Dendritic cell treated with granulocyte-macrophage colony-stimulating factor and Interleukin-4, amounts not matched to agents 40 ng/mL and 50 ng/mL, for 4 days (primary cell): ENCODE measurements at regions not wholly inside any gene's neighbourhood (a gene's known extent, or its start where the extent isn't known, plus 50 kb on each side); places are given as distances from the start of the nearest gene placed in this dataset.

Experiments used
- H3K27ac Mint-ChIP-seq: one replicate; pipeline ENCODE4 v1.8.0; 2022; ENCODE audit warnings: mild to moderate bottlenecking, mixed read lengths
- H3K27me3 Mint-ChIP-seq: one replicate; pipeline ENCODE4 v1.8.0; 2022; ENCODE audit warnings: mild to moderate bottlenecking, mixed read lengths
- H3K36me3 Mint-ChIP-seq: one replicate; pipeline ENCODE4 v1.8.0; 2022; ENCODE audit warnings: low read depth, mixed read lengths
- H3K4me1 Mint-ChIP-seq: one replicate; pipeline ENCODE4 v1.8.0; 2022; ENCODE audit warnings: low read depth, mixed read lengths
- H3K4me3 Mint-ChIP-seq: one replicate; pipeline ENCODE4 v1.8.0; 2022; ENCODE audit warnings: mild to moderate bottlenecking, moderate library complexity, mixed read lengths
- H3K9me3 Mint-ChIP-seq: one replicate; pipeline ENCODE4 v1.8.0; 2022; ENCODE audit warnings: mixed read lengths
- intact Hi-C: fragments of 100-400 bp; cut with micrococcal nuclease; formaldehyde crosslinking; loops from one replicate; pipeline ENCODE4 v1.15.0; 2022

GRCh38 chrX:15960237-15960636 is 105.6 kb upstream of the AP1S2 start:
- Mint-ChIP-seq H3K36me3 (no peaks in the 10 kb centered on the region), H3K4me1 (peaks cover 5% of the 10 kb centered on the region), H3K9me3 (no peaks in the 10 kb centered on the region), H3K27me3 (no peaks in the 10 kb centered on the region), H3K4me3 (no peak overlapping the region), H3K27ac (no peak overlapping the region)
- intact Hi-C loops: no loop called here

- H3K4me1 Mint-ChIP-seq: peaks cover 7% of the 10 kb centered on the region
- H3K36me3 Mint-ChIP-seq: no peaks in the 10 kb centered on the region
- peak overlapping the region; percentile 21 for H3K27ac Mint-ChIP-seq
- no peaks in the 10 kb centered on the region for H3K9me3 Mint-ChIP-seq
- H3K27me3 Mint-ChIP-seq: no peaks in the 10 kb centered on the region
- intact Hi-C loops: no loop called here
- no peak overlapping the region for H3K4me3 Mint-ChIP-seq
These were observed 102.1 kb upstream of the AP1S2 start for GRCh38 chrX:15956681-15957080.

- no peak overlapping the region for H3K27ac Mint-ChIP-seq
- intact Hi-C loops: no loop called here
- no peaks in the 10 kb centered on the region for H3K27me3 Mint-ChIP-seq
- H3K4me1 Mint-ChIP-seq: peaks cover 8% of the 10 kb centered on the region
- H3K4me3 Mint-ChIP-seq: no peak overlapping the region
- no peaks in the 10 kb centered on the region for H3K9me3 Mint-ChIP-seq
- H3K36me3 Mint-ChIP-seq: no peaks in the 10 kb centered on the region
These were observed 99.2 kb upstream of the AP1S2 start for GRCh38 chrX:15953801-15954200.

- Mint-ChIP-seq H3K27me3 (no peaks in the 10 kb centered on the region), H3K4me3 (no peak overlapping the region), H3K4me1 (peaks cover 24% of the 10 kb centered on the region), H3K27ac (no peak overlapping the region), H3K36me3 (no peaks in the 10 kb centered on the region), H3K9me3 (no peaks in the 10 kb centered on the region)
- intact Hi-C loops: no loop called here
These were observed 97.6 kb upstream of the AP1S2 start for GRCh38 chrX:15952212-15952611.

DNA sequence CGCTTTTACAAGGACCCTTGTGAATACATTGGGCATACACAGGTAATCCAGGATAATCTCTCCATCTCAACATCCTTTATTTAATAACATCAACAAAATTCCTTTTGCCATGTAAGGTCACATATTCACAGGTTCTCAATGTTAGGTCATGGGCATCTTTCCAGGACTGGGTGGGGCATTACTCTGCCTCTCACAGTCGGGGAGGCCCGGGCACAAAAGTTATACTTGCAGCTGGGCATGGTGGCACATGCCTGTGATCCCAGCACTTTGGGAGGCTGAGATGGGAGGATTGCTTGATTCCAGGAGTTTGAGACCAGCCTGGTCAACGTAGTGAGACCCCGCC is 93.7 kb upstream of the AP1S2 start:
- Mint-ChIP-seq H3K4me3 (no peak overlapping the region), H3K9me3 (no peaks in the 10 kb centered on the region), H3K36me3 (no peaks in the 10 kb centered on the region), H3K27ac (peak overlapping the region; percentile 43), H3K27me3 (no peaks in the 10 kb centered on the region), H3K4me1 (peaks cover 25% of the 10 kb centered on the region)
- intact Hi-C loops: no loop called here

- Mint-ChIP-seq H3K27me3 (no peaks in the 10 kb centered on the region), H3K27ac (peak overlapping the region; percentile 43), H3K9me3 (no peaks in the 10 kb centered on the region), H3K4me1 (peaks cover 20% of the 10 kb centered on the region), H3K4me3 (no peak overlapping the region), H3K36me3 (no peaks in the 10 kb centered on the region)
- intact Hi-C loops: no loop called here
These were observed 93.2 kb upstream of the AP1S2 start for GRCh38 chrX:15947648-15948317.

DNA sequence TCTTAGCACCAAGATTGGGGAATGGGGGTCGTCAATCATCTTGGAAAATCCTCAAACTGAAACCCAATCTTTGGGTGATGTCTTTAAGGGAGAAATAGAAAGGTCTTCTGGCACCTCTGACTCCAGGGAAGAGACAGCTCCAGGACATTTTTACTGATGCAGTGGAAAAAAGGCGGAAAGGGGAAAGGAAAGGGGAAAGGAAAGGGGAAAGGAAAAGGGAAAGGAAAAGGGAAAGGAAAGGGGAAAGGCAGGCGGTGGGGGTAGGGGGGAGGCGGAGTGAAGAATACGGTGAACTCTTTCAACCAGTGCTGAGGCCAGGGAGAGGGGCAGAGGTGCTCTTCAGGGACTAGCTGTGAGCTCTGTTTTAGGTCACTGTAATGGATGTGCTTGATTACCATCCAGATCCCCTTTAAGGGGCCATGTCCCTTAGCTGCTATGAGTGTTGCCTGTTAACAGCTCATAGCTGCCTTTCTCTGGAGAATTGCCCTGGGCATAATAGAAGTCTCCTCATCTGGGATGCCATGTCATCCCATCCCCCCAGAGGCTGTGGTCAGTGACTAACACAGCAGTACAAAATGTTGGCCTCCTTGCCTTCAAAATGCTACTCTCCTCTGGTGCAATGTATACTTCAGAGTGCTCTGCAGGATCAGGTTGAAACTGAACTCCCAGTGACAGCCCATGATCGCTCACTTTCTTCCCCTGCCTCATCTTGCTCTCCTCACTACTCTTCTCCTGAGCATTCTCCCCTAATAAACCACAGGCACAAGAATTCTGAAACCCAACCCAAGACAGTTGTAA is 92.4 kb upstream of the AP1S2 start:
- intact Hi-C loops: no loop called here
- Mint-ChIP-seq H3K27me3 (no peaks in the 10 kb centered on the region), H3K4me3 (no peak overlapping the region), H3K36me3 (no peaks in the 10 kb centered on the region), H3K27ac (peak overlapping the region; percentile 43), H3K9me3 (no peaks in the 10 kb centered on the region), H3K4me1 (peaks cover 20% of the 10 kb centered on the region)

DNA sequence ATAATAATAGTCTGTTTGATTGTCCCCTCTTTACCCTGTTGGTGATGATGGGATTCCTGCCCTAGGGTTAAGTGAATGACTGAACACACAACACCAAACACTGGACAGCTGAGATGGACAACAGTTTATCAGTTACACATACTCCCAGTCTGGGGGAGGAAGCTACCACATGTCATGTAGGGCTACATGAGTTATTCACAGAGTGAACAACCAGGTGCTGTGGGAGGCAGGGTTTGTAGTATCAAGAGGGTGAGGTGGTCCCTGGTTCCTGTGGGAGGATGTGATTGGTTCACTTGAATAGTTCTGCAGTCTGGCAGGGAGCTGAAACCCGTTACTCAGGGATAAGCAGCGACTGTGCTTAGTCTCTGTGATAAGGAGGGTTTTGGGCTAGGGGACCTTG is 88.8 kb upstream of the AP1S2 start:
- H3K27ac Mint-ChIP-seq: no peak overlapping the region
- H3K27me3 Mint-ChIP-seq: no peaks in the 10 kb centered on the region
- intact Hi-C loops: no loop called here
- no peaks in the 10 kb centered on the region for H3K9me3 Mint-ChIP-seq
- H3K4me3 Mint-ChIP-seq: no peak overlapping the region
- no peaks in the 10 kb centered on the region for H3K36me3 Mint-ChIP-seq
- peaks cover 21% of the 10 kb centered on the region for H3K4me1 Mint-ChIP-seq

- H3K36me3 Mint-ChIP-seq: no peaks in the 10 kb centered on the region
- intact Hi-C loops: no loop called here
These were observed 87.7 kb upstream of the AP1S2 start for GRCh38 chrX:15942307-15942706.

GRCh38 chrX:15939737-15940136 is 85.1 kb upstream of the AP1S2 start:
- Mint-ChIP-seq H3K36me3 (no peaks in the 10 kb centered on the region), H3K4me1 (peaks cover 6% of the 10 kb centered on the region), H3K27ac (no peak overlapping the region), H3K4me3 (no peak overlapping the region), H3K9me3 (no peaks in the 10 kb centered on the region), H3K27me3 (no peaks in the 10 kb centered on the region)
- intact Hi-C loops: no loop called here

More at GRCh38 chrX:15942307-15942706, 87.7 kb upstream of the AP1S2 start:
- Mint-ChIP-seq H3K4me3 (no peak overlapping the region), H3K9me3 (no peaks in the 10 kb centered on the region), H3K4me1 (peaks cover 10% of the 10 kb centered on the region), H3K27ac (no peak overlapping the region), H3K27me3 (no peaks in the 10 kb centered on the region)

DNA sequence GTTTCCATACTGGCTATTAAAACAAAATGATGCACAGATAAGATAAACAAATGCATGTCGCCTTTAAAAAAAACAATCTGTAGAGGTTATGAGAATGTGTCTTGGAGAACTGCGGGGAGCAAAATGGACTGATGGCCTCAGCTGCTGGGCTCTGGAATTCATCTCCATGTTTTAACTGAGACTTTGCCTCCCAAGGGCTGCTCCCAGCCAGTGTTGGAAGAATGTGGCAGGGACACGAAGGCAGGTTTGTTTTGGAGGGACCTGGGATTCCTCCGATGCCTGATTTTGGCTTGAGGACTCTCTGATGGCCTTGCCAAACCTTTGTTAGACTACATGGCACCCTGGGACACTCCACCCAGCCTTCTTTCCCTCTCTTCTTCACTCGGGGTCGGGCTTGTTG is 83.5 kb upstream of the AP1S2 start:
- intact Hi-C loops: no loop called here
- Mint-ChIP-seq H3K4me1 (peaks cover 6% of the 10 kb centered on the region), H3K9me3 (no peaks in the 10 kb centered on the region), H3K36me3 (no peaks in the 10 kb centered on the region), H3K4me3 (no peak overlapping the region), H3K27ac (no peak overlapping the region), H3K27me3 (no peaks in the 10 kb centered on the region)

GRCh38 chrX:15931362-15931761 is 76.7 kb upstream of the AP1S2 start:
- intact Hi-C loops: no loop called here
- H3K4me3 Mint-ChIP-seq: no peak overlapping the region
- H3K27ac Mint-ChIP-seq: no peak overlapping the region
- H3K9me3 Mint-ChIP-seq: no peaks in the 10 kb centered on the region
- no peaks in the 10 kb centered on the region for H3K36me3 Mint-ChIP-seq
- H3K27me3 Mint-ChIP-seq: peaks cover 2% of the 10 kb centered on the region
- H3K4me1 Mint-ChIP-seq: peaks cover 34% of the 10 kb centered on the region

DNA sequence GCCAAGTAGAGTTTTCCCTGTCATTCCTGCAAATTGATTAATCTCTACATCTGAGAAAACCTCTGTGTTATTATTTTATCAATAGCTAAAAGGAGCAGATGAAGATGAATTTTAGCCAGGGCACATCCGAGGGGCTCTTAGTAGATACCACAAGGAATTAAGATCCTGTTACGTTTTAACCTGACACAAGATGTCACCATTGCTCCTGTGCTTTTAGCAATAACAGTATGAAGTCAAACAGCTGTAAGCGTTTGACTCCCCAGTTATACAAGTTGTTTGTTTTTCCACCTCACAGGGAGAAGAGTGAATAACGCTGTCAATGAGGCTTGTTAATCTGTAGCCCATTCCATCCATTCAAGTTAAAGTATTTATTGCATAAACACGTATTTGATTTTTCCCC is 76.0 kb upstream of the AP1S2 start:
- no peak overlapping the region for H3K27ac Mint-ChIP-seq
- intact Hi-C loops: no loop called here
- no peaks in the 10 kb centered on the region for H3K36me3 Mint-ChIP-seq
- H3K27me3 Mint-ChIP-seq: peaks cover 2% of the 10 kb centered on the region
- no peak overlapping the region for H3K4me3 Mint-ChIP-seq
- H3K4me1 Mint-ChIP-seq: peaks cover 34% of the 10 kb centered on the region
- H3K9me3 Mint-ChIP-seq: no peaks in the 10 kb centered on the region

DNA sequence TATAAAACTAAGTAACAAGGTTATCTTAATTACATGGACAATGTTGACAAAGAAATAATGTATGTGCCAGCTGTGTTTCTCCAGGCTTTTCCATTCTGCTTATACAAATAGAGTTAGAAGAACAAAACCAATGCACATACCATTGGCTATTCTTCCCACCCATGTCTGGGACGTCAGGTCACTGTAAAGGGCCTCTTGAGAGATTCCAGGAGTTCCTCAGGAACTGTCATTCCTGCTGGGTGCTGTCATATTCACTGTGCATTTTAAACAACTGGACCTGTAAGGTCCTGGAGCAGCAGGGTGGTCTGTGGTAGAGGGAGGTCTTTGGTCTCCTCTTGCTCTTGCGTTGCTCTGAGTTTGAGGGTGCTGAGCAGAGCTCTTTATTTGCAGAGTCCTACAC is 74.6 kb upstream of the AP1S2 start:
- Mint-ChIP-seq H3K4me1 (peaks cover 34% of the 10 kb centered on the region), H3K36me3 (no peaks in the 10 kb centered on the region), H3K27ac (no peak overlapping the region), H3K27me3 (peaks cover 2% of the 10 kb centered on the region), H3K4me3 (no peak overlapping the region), H3K9me3 (no peaks in the 10 kb centered on the region)
- intact Hi-C loops: no loop called here

DNA sequence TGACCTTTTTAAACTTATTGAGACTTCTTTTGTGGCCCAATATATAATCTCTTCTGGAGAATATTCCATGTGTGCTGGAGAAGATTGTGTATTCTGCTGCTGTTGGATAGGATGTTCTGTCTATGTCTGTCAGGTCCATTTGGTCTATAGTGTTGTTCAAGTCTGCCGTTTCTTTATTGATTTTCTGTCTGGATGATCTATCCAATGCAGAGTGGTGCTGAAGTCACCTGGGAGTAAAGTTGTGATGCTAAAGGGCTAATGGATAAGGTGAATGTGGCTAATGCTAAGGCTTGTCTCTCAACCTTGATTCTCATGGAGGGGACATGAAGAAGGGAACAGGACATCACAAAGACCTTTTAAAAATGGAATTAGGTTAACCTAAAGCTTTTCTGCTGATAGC is 72.0 kb upstream of the AP1S2 start:
- H3K9me3 Mint-ChIP-seq: no peaks in the 10 kb centered on the region
- intact Hi-C loops: no loop called here
- no peaks in the 10 kb centered on the region for H3K36me3 Mint-ChIP-seq
- no peak overlapping the region for H3K27ac Mint-ChIP-seq
- peaks cover 2% of the 10 kb centered on the region for H3K27me3 Mint-ChIP-seq
- H3K4me3 Mint-ChIP-seq: no peak overlapping the region
- peaks cover 27% of the 10 kb centered on the region for H3K4me1 Mint-ChIP-seq
